BJ (cell line): ENCODE measurements at regions not wholly inside any gene's neighbourhood (a gene's known extent, or its start where the extent isn't known, plus 50 kb on each side); places are given as distances from the start of the nearest gene placed in this dataset.

Experiments
- CTCF ChIA-PET: fragments of 350-600 bp; formaldehyde crosslinking; extraction: SDS; loops from one replicate; lab custom pipeline; 2021; ENCODE audit warnings: antibody characterized with exemption, inconsistent platforms; lab: Yijun Ruan, JAX
- POLR2A ChIA-PET: fragments of 300-600 bp; sonication (Branson Sonifier 250); formaldehyde crosslinking; extraction: SDS; loops from one replicate; lab custom pipeline; 2021; ENCODE audit warnings: antibody characterized with exemption; lab: Charles Lee
- DNase-seq: peaks from one replicate; pipeline ENCODE4 v3.0.0-alpha.2; 2011; ENCODE audit warnings: low read depth
- H3K27me3 ChIP-seq: 2 replicates; pipeline ENCODE4 v1.6.0; 2011; ENCODE audit warnings: low read length; ENCODE audit not compliant: control insufficient read depth, insufficient read depth
- H3K36me3 ChIP-seq: 2 replicates; pipeline ENCODE4 v1.5.1; 2011; ENCODE audit warnings: low read length; ENCODE audit not compliant: control insufficient read depth, insufficient read depth
- H3K4me3 ChIP-seq: 2 replicates; pipeline ENCODE4 v1.5.1; 2011; ENCODE audit warnings: low read depth, mild to moderate bottlenecking, control low read depth, low read length
- CTCF ChIP-seq: IDR thresholded peaks from 2 replicates; pipeline ENCODE4 v1.5.1; 2011; ENCODE audit warnings: low read depth, mild to moderate bottlenecking, control low read depth, inconsistent platforms, low read length, moderate library complexity; ENCODE audit not compliant: insufficient read depth

GRCh38 chr5:38154615-38155204, 103.6 kb upstream of the EGFLAM start:
- no peak for DNase-seq
- no peak for TF ChIP-seq CTCF
- no peak overlapping the region for H3K4me3 ChIP-seq
- POLR2A ChIA-PET: no interaction called here
- no peaks in the 10 kb centered on the region for H3K36me3 ChIP-seq
- CTCF ChIA-PET: no interaction called here
- H3K27me3 ChIP-seq: peaks cover 6% of the 10 kb centered on the region; the same call in 1 of the 2 replicates

GRCh38 chr5:38151878-38152277, 106.5 kb upstream of the EGFLAM start:
- DNase-seq: no peak
- POLR2A ChIA-PET: no interaction called here
- CTCF ChIA-PET: no interaction called here
- Histone ChIP-seq H3K36me3 (no peaks in the 10 kb centered on the region), H3K27me3 (peaks cover under 1% of the 10 kb centered on the region; the same call in 1 of the 2 replicates), H3K4me3 (no peak overlapping the region)
- TF ChIP-seq CTCF: no peak

GRCh38 chr5:38149815-38150195, 108.6 kb upstream of the EGFLAM start:
- Histone ChIP-seq H3K36me3 (no peaks in the 10 kb centered on the region), H3K4me3 (no peak overlapping the region), H3K27me3 (no peaks in the 10 kb centered on the region)
- no peak for DNase-seq
- ChIA-PET CTCF (no interaction called here), POLR2A (no interaction called here)
- no peak for TF ChIP-seq CTCF

- no peak for DNase-seq
Measured at GRCh38 chr5:38148021-38148625, 110.2 kb upstream of the EGFLAM start.

More at GRCh38 chr5:38148021-38148625, 110.2 kb upstream of the EGFLAM start:
- Histone ChIP-seq H3K27me3 (0 out of 2 replicates have a peak, but pooled peaks cover 1% of the 10 kb centered on the region), H3K4me3 (no peak overlapping the region), H3K36me3 (no peaks in the 10 kb centered on the region)
- no peak for TF ChIP-seq CTCF
- ChIA-PET CTCF (interaction anchor here (0.6 kb wide), 1 partner anchor 117 kb away, joined by 3 read pairs; no protein-coding TSS in a partner anchor), POLR2A (no interaction called here)
